ENCODE measurements at regions not wholly inside any gene's neighbourhood (a gene's known extent, or its start where the extent isn't known, plus 50 kb on each side); places are given as distances from the start of the nearest gene placed in this dataset.

GRCh38 chr1:14242870-14243269 lies 355.6 kb upstream of the KAZN start:
- Mint-ChIP-seq H3K36me3 (ENCODE audit: low read depth) (no peaks in the 10 kb centered on the region), H3K4me1 (ENCODE audit: low read depth) (no peaks in the 10 kb centered on the region), H3K27me3 (ENCODE audit: low read depth) (no peaks in the 10 kb centered on the region), H3K9me3 (ENCODE audit: low read depth) (no peaks in the 10 kb centered on the region), H3K4me3 (ENCODE audit: unreplicated experiment) (no peak overlapping the region), H3K27ac (ENCODE audit: unreplicated experiment) (no peak overlapping the region)
- TF ChIP-seq CTCF (IDR thresholded peaks at IDR 0.05), result no peak
- no peak for DNase-seq (ENCODE audit: low spot score)

- no peaks in the 10 kb centered on the region for H3K4me1 Mint-ChIP-seq (ENCODE audit: low read depth)
- no peak for DNase-seq (ENCODE audit: low spot score)
- no peak for TF ChIP-seq CTCF (IDR thresholded peaks at IDR 0.05)
- H3K4me3 Mint-ChIP-seq (ENCODE audit: unreplicated experiment), result no peak overlapping the region
- H3K27me3 Mint-ChIP-seq (ENCODE audit: low read depth), result no peaks in the 10 kb centered on the region
- H3K9me3 Mint-ChIP-seq (ENCODE audit: low read depth), result no peaks in the 10 kb centered on the region
- H3K36me3 Mint-ChIP-seq (ENCODE audit: low read depth), result no peaks in the 10 kb centered on the region
- no peak overlapping the region for H3K27ac Mint-ChIP-seq (ENCODE audit: unreplicated experiment)
Observed at GRCh38 chr1:14245954-14246353, 352.5 kb upstream of the KAZN start.

GRCh38 chr1:14246471-14246870 lies 352.0 kb upstream of the KAZN start:
- no peaks in the 10 kb centered on the region for H3K27me3 Mint-ChIP-seq (ENCODE audit: low read depth)
- H3K9me3 Mint-ChIP-seq (ENCODE audit: low read depth), result no peaks in the 10 kb centered on the region
- H3K4me3 Mint-ChIP-seq (ENCODE audit: unreplicated experiment), result no peak overlapping the region
- H3K27ac Mint-ChIP-seq (ENCODE audit: unreplicated experiment), result no peak overlapping the region
- no peaks in the 10 kb centered on the region for H3K4me1 Mint-ChIP-seq (ENCODE audit: low read depth)
- TF ChIP-seq CTCF (IDR thresholded peaks at IDR 0.05), result no peak
- no peaks in the 10 kb centered on the region for H3K36me3 Mint-ChIP-seq (ENCODE audit: low read depth)
- DNase-seq (ENCODE audit: low spot score), result no peak

GRCh38 chr1:14247666-14248065 lies 350.8 kb upstream of the KAZN start:
- H3K9me3 Mint-ChIP-seq (ENCODE audit: low read depth), result no peaks in the 10 kb centered on the region
- H3K4me3 Mint-ChIP-seq (ENCODE audit: unreplicated experiment), result no peak overlapping the region
- DNase-seq (ENCODE audit: low spot score), result no peak
- no peaks in the 10 kb centered on the region for H3K4me1 Mint-ChIP-seq (ENCODE audit: low read depth)
- no peaks in the 10 kb centered on the region for H3K27me3 Mint-ChIP-seq (ENCODE audit: low read depth)
- no peak for TF ChIP-seq CTCF (IDR thresholded peaks at IDR 0.05)
- H3K36me3 Mint-ChIP-seq (ENCODE audit: low read depth), result no peaks in the 10 kb centered on the region
- no peak overlapping the region for H3K27ac Mint-ChIP-seq (ENCODE audit: unreplicated experiment)

GRCh38 chr1:14251871-14252270 lies 346.6 kb upstream of the KAZN start:
- H3K27ac Mint-ChIP-seq (ENCODE audit: unreplicated experiment), result no peak overlapping the region
- no peaks in the 10 kb centered on the region for H3K36me3 Mint-ChIP-seq (ENCODE audit: low read depth)
- no peak overlapping the region for H3K4me3 Mint-ChIP-seq (ENCODE audit: unreplicated experiment)
- H3K4me1 Mint-ChIP-seq (ENCODE audit: low read depth), result no peaks in the 10 kb centered on the region
- DNase-seq (ENCODE audit: low spot score), result no peak
- TF ChIP-seq CTCF (IDR thresholded peaks at IDR 0.05), result no peak
- no peaks in the 10 kb centered on the region for H3K27me3 Mint-ChIP-seq (ENCODE audit: low read depth)
- peaks cover 4% of the 10 kb centered on the region for H3K9me3 Mint-ChIP-seq (ENCODE audit: low read depth)

All from chondrocyte (in vitro differentiated cells).